ENCODE measurements at regions not wholly inside any gene's neighbourhood (a gene's known extent, or its start where the extent isn't known, plus 50 kb on each side); places are given as distances from the start of the nearest gene placed in this dataset.

GRCh38 chr5:56480078-56480704 is 247.1 kb upstream of the ANKRD55 start (continued):
- TF ChIP-seq ZNF362 (CRISPR knock-in tag; IDR thresholded peaks at IDR 0.05; ENCODE audit: borderline replicate concordance) (peak; percentile 15; the same call in 1 of the 2 replicates), MTERF4 (CRISPR knock-in tag; IDR thresholded peaks at IDR 0.05) (no peak), ATF4 (CRISPR knock-in tag; IDR thresholded peaks at IDR 0.05) (no peak), ZNF3 (CRISPR knock-in tag; IDR thresholded peaks at IDR 0.05) (no peak), GTF3A (CRISPR knock-in tag; conservative IDR thresholded peaks at IDR 0.05) (no peak), ZNF296 (CRISPR knock-in tag; conservative IDR thresholded peaks at IDR 0.05) (no peak), ZNF597 (CRISPR knock-in tag; IDR thresholded peaks at IDR 0.05) (no peak), ZHX1 (CRISPR knock-in tag; IDR thresholded peaks at IDR 0.05; ENCODE audit: low read depth) (no peak), TOE1 (CRISPR knock-in tag; IDR thresholded peaks at IDR 0.05) (no peak), ZBTB39 (CRISPR knock-in tag; IDR thresholded peaks at IDR 0.05) (no peak), ZNF264 (CRISPR knock-in tag; IDR thresholded peaks at IDR 0.05) (no peak), UBTF (CRISPR knock-in tag; IDR thresholded peaks at IDR 0.05) (no peak), ZNF256 (CRISPR knock-in tag; conservative IDR thresholded peaks at IDR 0.05) (no peak), E2F2 (CRISPR knock-in tag; IDR thresholded peaks at IDR 0.05; ENCODE audit: borderline replicate concordance) (no peak), FOSL2 (CRISPR knock-in tag; IDR thresholded peaks at IDR 0.05) (peak; percentile 29; the same call in 1 of the 2 replicates), ZNF605 (CRISPR knock-in tag; IDR thresholded peaks at IDR 0.05) (no peak)

Measured in HepG2 (cell line).